ENCODE measurements at regions not wholly inside any gene's neighbourhood (a gene's known extent, or its start where the extent isn't known, plus 50 kb on each side); places are given as distances from the start of the nearest gene placed in this dataset.

- DNase-seq: no peak
Measured at GRCh38 chr13:106118050-106118449, 417.4 kb downstream of the EFNB2 start.

- no peak for DNase-seq
Measured at GRCh38 chr13:106117640-106118039, 417.8 kb downstream of the EFNB2 start.

DNA sequence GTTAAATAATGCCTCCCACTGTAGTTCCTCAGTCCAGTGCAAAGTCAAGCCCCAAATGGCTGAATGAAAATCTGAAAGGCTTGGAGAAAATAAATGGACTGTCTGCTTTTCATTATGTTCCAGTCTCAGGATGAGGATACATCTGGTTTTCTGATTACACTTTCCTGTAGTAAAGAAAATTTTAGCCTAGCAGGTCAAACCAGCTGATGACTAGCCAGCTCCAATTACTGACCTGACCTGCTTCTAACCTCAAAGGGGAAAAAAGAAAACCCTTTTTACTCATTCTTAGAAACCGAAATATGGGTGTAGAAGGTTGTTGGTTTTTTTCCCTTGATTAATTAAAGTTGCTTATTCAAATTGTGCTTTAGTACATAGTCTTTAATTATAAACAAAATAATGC, 418.4 kb downstream of the EFNB2 start:
- DNase-seq: no peak

- no peak for DNase-seq
Measured at GRCh38 chr13:106115081-106115480, 420.4 kb downstream of the EFNB2 start.

DNA sequence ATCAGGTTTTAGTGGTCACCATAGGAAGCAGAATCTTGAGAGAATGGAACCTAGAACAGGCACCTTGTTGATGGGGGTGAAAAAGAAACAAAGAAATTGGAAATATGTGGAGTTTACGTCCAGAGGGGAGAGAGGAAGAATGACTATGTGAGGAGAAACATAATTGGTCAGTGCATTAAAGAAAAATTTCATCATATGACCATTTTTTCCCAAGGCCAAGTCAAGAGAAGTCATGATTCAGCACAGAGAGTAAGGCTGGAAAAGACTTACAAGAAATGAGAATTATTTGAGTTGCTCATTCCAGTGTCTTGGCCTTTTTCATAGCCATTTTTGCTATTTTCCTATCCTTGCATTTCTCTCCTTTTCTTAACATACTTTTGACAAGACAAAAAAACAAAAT, 421.7 kb downstream of the EFNB2 start:
- no peak for DNase-seq

- no peak for DNase-seq
Measured at GRCh38 chr13:106112191-106112590, 423.3 kb downstream of the EFNB2 start.

- DNase-seq: no peak
Measured at GRCh38 chr13:106110241-106110855, 425.1 kb downstream of the EFNB2 start.

- DNase-seq: no peak
Measured at GRCh38 chr13:106109391-106109791, 426.1 kb downstream of the EFNB2 start.

- DNase-seq: no peak
Measured at GRCh38 chr13:106108346-106108745, 427.1 kb downstream of the EFNB2 start.

DNA sequence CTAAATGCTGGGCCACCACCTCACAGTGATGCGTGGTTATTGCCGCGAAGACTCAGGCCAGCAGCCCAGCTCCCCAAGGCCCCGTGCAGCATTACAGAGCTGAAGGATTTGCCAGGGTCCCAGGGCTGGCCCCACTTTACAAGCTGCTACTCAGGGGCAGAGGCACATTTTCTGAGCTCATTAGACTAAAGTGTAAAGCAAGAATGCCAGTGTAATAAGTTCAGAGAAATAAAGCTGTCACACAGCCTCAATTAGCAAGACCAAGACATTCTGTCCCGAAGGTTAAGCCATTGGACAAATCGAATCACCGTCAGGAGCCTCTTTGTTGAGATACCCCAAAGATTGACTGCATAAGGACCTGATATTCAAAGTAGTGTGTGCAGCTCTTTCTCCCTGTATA, 428.4 kb downstream of the EFNB2 start:
- DNase-seq: no peak

DNA sequence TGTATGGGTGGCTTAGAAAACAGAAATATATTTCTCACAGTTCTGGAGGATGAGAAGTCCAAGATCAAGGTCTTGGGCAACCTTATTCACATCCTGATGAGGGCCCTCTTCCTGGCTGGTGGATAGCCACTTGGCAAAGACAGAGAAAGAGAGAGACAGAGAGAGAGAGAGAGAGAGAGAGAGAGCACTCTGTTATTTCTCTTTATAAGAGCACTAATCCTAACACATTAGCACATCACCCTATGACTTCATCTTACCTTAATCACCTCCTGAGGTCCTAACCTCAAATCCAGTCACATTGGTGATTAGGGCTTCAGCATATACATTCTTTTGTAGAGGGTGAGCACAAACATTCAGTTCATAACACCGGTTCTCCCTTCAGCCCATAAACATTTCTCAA, 430.3 kb downstream of the EFNB2 start:
- no peak for DNase-seq

- DNase-seq: no peak
Measured at GRCh38 chr13:106104281-106104901, 431.1 kb downstream of the EFNB2 start.

DNA sequence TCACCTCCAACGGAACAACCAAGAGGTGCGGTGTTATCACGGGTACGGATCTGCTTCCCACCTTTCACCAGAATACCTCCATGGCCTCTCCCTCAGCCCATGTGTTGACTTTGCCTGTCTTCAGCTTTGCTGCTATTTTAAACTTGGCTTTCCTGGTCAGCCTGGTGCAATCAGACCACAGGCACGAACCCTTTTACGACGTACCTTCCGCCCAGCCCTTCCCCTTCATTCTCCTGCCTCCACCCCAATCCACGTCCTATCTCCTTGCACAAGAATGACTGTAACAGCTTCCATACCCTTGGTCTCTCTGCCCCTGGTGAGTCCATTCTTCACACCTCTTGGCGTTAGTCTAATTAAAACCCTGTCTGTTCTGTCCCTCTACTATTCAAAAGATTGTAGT, 431.7 kb downstream of the EFNB2 start:
- DNase-seq: no peak

DNA sequence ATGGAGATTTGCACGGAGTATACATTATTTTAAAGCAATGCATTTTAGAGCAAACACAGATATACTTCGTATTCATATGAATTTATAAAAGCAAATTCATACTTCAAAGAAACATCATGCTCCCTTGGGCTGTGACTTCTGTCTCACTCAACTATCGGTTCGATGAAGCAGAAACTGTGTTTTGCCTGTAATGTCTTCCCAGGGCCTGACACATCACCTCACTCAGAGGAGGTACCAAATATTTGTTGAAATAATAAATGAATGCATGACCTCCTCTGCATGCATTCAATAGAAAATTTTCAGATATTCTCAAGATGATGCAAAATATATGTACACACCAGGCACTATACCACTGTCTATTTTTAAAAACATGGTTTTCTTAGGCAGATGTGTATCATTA, 432.7 kb downstream of the EFNB2 start:
- DNase-seq: no peak

GRCh38 chr13:106101201-106101600, 434.3 kb downstream of the EFNB2 start:
- DNase-seq: no peak

DNA sequence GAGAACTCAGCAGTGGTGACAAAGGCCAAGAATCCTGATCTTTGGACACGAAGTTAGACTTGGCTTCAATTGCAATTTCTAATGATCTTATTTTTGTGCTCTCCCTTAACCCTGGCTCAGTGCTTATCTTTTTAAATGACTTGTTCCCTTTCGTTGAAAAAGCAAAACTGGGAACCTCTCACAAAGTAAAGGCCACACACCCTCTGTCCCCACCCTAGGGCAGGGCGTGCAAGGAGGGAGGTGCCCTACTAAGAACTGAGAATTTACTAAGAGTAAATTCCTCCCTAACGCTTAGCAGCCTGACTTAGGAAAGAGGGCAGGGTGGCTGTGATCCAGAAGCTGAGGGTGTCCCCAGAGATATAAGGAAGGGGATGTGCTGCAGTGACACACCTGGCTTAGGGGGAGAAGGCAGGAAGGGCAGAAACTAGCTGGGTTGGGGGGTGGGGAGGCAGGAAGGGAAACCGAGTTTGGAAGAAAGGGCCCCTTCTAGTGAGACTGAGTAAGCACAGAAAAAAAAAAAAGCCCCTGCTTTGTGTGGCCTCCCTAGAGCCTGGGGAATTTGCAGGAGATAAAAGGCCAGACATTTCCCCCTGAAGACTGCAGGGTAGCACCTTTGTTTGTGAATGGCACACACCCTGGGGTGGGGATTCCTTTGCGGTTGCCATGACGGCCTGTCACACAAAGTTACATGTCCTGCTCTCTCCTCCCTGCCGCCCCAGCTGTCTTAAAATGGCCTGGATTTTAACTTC, 435.1 kb downstream of the EFNB2 start:
- peak; percentile 25 for DNase-seq

DNA sequence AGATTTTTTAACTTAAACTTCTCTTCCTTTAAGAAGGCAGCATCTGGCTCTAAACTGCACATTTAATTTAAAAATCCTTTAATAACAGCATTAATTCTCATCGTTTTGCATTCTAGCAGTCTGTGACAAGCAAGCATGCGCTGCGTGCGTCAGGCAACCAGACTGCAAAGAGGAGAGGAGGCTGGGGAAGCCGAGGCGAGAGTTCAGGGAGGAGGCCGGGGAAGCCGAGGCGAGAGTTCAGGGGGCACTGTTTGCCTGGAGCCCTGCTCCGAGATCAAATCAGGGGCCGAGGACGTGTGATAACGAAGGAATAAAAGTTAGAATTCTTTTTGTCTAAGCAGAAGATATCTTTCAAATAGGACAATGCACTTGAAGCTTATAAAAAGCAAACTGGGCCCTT, 435.7 kb downstream of the EFNB2 start:
- DNase-seq: no peak

GRCh38 chr13:106098778-106099177, 436.7 kb downstream of the EFNB2 start:
- DNase-seq: no peak

- DNase-seq: no peak
Measured at GRCh38 chr13:106096661-106097092, 438.8 kb downstream of the EFNB2 start.

- no peak for DNase-seq
Measured at GRCh38 chr13:106095919-106096318, 439.5 kb downstream of the EFNB2 start.

- DNase-seq: no peak
Measured at GRCh38 chr13:106095406-106095805, 440.1 kb downstream of the EFNB2 start.

GRCh38 chr13:106090001-106090400, 445.5 kb downstream of the EFNB2 start:
- DNase-seq: no peak

GRCh38 chr13:106089261-106089980, 446.0 kb downstream of the EFNB2 start:
- DNase-seq: no peak

GRCh38 chr13:106088085-106088484, 447.4 kb downstream of the EFNB2 start:
- DNase-seq: no peak
